ENCODE measurements at regions not wholly inside any gene's neighbourhood (a gene's known extent, or its start where the extent isn't known, plus 50 kb on each side); places are given as distances from the start of the nearest gene placed in this dataset.

DNA sequence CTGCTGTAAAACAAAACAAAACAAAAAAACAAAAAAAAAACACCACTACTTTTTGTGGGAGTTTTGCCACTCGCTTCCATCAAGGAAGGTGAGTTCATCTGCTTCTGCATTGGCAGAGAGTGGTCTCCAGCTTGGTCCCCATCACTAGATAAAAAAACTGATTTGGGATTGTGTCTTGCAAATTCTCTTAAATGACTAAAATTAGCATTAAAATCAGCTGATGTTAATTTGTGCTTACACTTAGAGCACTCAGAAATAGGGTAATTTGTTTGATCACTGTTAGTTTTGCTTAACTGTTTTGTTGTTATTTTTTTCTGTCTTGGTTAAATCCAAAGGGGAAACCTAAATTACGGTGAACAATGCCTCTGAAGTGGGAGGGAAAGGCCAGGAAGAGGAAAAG lies 1048.0 kb downstream of the LRFN5 start:
- DNase-seq (ENCODE audit: low read depth, low spot score): no peak
- Histone ChIP-seq H3K9me3 (ENCODE audit: control insufficient read depth, insufficient read depth, low read depth, low read length) (no peaks in the 10 kb centered on the region), H3K4me3 (ENCODE audit: low read depth in 2 of 2, low read length in 2 of 2) (no peak overlapping the region), H3K4me1 (ENCODE audit: control insufficient read depth, insufficient read depth, low read length) (no peaks in the 10 kb centered on the region), H3K27me3 (ENCODE audit: control insufficient read depth, insufficient read depth, low read length) (no peaks in the 10 kb centered on the region), H3K36me3 (ENCODE audit: control insufficient read depth, insufficient read depth, low read length) (no peaks in the 10 kb centered on the region), H3K27ac (ENCODE audit: low read length) (no peak overlapping the region)
- ChIA-PET CTCF (no interaction called here), POLR2A (no interaction called here)
- TF ChIP-seq POLR2AphosphoS5 (IDR thresholded peaks at IDR 0.05; ENCODE audit: low read depth, low read length) (no peak), TCF7L2 (IDR thresholded peaks at IDR 0.05; ENCODE audit: low read depth, low read length) (no peak), SIN3A (IDR thresholded peaks at IDR 0.05; ENCODE audit: borderline replicate concordance, insufficient read depth, low read depth, low read length) (no peak)
- TF ChIP-seq, protein P1, sequence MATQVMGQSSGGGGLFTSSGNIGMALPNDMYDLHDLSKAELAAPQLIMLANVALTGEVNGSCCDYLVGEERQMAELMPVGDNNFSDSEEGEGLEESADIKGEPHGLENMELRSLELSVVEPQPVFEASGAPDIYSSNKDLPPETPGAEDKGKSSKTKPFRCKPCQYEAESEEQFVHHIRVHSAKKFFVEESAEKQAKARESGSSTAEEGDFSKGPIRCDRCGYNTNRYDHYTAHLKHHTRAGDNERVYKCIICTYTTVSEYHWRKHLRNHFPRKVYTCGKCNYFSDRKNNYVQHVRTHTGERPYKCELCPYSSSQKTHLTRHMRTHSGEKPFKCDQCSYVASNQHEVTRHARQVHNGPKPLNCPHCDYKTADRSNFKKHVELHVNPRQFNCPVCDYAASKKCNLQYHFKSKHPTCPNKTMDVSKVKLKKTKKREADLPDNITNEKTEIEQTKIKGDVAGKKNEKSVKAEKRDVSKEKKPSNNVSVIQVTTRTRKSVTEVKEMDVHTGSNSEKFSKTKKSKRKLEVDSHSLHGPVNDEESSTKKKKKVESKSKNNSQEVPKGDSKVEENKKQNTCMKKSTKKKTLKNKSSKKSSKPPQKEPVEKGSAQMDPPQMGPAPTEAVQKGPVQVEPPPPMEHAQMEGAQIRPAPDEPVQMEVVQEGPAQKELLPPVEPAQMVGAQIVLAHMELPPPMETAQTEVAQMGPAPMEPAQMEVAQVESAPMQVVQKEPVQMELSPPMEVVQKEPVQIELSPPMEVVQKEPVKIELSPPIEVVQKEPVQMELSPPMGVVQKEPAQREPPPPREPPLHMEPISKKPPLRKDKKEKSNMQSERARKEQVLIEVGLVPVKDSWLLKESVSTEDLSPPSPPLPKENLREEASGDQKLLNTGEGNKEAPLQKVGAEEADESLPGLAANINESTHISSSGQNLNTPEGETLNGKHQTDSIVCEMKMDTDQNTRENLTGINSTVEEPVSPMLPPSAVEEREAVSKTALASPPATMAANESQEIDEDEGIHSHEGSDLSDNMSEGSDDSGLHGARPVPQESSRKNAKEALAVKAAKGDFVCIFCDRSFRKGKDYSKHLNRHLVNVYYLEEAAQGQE (IDR thresholded peaks at IDR 0.05; ENCODE audit: insufficient read depth in 1 of 2, low read depth in 2 of 2, low read length in 1 of 2): no peak
- TF ChIP-seq, protein P2, sequence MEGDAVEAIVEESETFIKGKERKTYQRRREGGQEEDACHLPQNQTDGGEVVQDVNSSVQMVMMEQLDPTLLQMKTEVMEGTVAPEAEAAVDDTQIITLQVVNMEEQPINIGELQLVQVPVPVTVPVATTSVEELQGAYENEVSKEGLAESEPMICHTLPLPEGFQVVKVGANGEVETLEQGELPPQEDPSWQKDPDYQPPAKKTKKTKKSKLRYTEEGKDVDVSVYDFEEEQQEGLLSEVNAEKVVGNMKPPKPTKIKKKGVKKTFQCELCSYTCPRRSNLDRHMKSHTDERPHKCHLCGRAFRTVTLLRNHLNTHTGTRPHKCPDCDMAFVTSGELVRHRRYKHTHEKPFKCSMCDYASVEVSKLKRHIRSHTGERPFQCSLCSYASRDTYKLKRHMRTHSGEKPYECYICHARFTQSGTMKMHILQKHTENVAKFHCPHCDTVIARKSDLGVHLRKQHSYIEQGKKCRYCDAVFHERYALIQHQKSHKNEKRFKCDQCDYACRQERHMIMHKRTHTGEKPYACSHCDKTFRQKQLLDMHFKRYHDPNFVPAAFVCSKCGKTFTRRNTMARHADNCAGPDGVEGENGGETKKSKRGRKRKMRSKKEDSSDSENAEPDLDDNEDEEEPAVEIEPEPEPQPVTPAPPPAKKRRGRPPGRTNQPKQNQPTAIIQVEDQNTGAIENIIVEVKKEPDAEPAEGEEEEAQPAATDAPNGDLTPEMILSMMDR (IDR thresholded peaks at IDR 0.05): no peak
- no TSS peak for BruUV-seq (replicated peaks)
- in situ Hi-C loops (cut with HindIII; ENCODE audit: low pct_unique_long_range_greater_than_20kb, low sequenced_read_pairs) (no loop called here), intact Hi-C loops (cut with micrococcal nuclease; ENCODE audit: unreplicated experiment) (no loop called here)
- no peak for ATAC-seq

DNA sequence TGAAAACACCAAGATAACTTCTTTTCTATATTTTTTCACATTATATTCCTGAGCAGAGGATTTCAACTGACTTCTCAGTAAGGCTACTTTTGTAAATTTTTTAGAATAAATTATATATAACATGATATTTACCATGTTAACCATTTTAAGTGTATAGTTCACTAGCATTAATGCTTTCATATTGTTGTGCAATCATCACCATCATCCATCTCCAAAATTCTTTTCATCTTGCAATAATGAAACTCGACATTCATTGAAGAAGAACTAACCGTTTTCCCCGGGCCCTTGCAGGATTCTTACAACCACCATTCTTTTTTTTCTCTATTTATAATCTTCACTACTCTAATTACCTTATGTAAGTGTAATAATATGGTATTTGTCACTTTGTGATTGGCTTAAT lies 1036.1 kb downstream of the LRFN5 start:
- no peak overlapping the region for H3K4me3 ChIP-seq (ENCODE audit: low read depth in 2 of 2, low read length in 2 of 2)
- H3K27me3 ChIP-seq (ENCODE audit: control insufficient read depth, insufficient read depth, low read length): no peaks in the 10 kb centered on the region
- TF ChIP-seq, protein P2 (IDR thresholded peaks at IDR 0.05): no peak
- TF ChIP-seq, protein P1 (IDR thresholded peaks at IDR 0.05; ENCODE audit: insufficient read depth in 1 of 2, low read depth in 2 of 2, low read length in 1 of 2): no peak
- TF ChIP-seq SIN3A (IDR thresholded peaks at IDR 0.05; ENCODE audit: borderline replicate concordance, insufficient read depth, low read depth, low read length) (no peak), POLR2AphosphoS5 (IDR thresholded peaks at IDR 0.05; ENCODE audit: low read depth, low read length) (no peak), TCF7L2 (IDR thresholded peaks at IDR 0.05; ENCODE audit: low read depth, low read length) (no peak)
- ChIA-PET CTCF (no interaction called here), POLR2A (no interaction called here)
- in situ Hi-C loops (cut with HindIII; ENCODE audit: low pct_unique_long_range_greater_than_20kb, low sequenced_read_pairs): no loop called here
- H3K36me3 ChIP-seq (ENCODE audit: control insufficient read depth, insufficient read depth, low read length): no peaks in the 10 kb centered on the region
- ATAC-seq (no peak), DNase-seq (ENCODE audit: low read depth, low spot score) (no peak)
- BruUV-seq (replicated peaks): no TSS peak
- no peaks in the 10 kb centered on the region for H3K9me3 ChIP-seq (ENCODE audit: control insufficient read depth, insufficient read depth, low read depth, low read length)
- no peak overlapping the region for H3K27ac ChIP-seq (ENCODE audit: low read length)
- H3K4me1 ChIP-seq (ENCODE audit: control insufficient read depth, insufficient read depth, low read length): no peaks in the 10 kb centered on the region
- intact Hi-C loops (cut with micrococcal nuclease; ENCODE audit: unreplicated experiment): no loop called here

Measured in Panc1 (cell line).